T-helper 1 cell treated with Interleukin-12 subunit alpha and Interleukin-12 subunit beta and Interleukin-4 antibody, amounts not matched to agents 30 μg/mL and 1 μg/mL, for 36 hours (primary cell): ENCODE measurements at regions not wholly inside any gene's neighbourhood (a gene's known extent, or its start where the extent isn't known, plus 50 kb on each side); places are given as distances from the start of the nearest gene placed in this dataset.
"Not testable (repeated sequence)": the region's sequence is repeated elsewhere in the genome, so short reads cannot be mapped to it uniquely, and the experiment has no call there.

Source experiments
- H3K27ac Mint-ChIP-seq: one replicate; pipeline ENCODE4 v1.8.0; 2021; ENCODE audit warnings: mild to moderate bottlenecking, mixed read lengths
- H3K27me3 Mint-ChIP-seq: one replicate; pipeline ENCODE4 v1.8.0; 2021; ENCODE audit warnings: low read depth, mixed read lengths
- H3K36me3 Mint-ChIP-seq: one replicate; pipeline ENCODE4 v1.8.0; 2021; ENCODE audit warnings: low read depth, mixed read lengths
- H3K4me1 Mint-ChIP-seq: one replicate; pipeline ENCODE4 v1.8.0; 2021; ENCODE audit warnings: low read depth, mixed read lengths
- H3K4me3 Mint-ChIP-seq: one replicate; pipeline ENCODE4 v1.8.0; 2021; ENCODE audit warnings: mild to moderate bottlenecking, moderate library complexity, mixed read lengths
- H3K9me3 Mint-ChIP-seq: one replicate; pipeline ENCODE4 v1.8.0; 2021; ENCODE audit warnings: mixed read lengths

- not testable (repeated sequence) for H3K27me3 Mint-ChIP-seq, H3K27ac Mint-ChIP-seq, H3K9me3 Mint-ChIP-seq, H3K4me3 Mint-ChIP-seq, H3K4me1 Mint-ChIP-seq, H3K36me3 Mint-ChIP-seq
These were observed 120.7 kb upstream of the ZNF469 start for GRCh38 chr16:88261814-88262605.

- not testable (repeated sequence) for H3K36me3 Mint-ChIP-seq, H3K4me3 Mint-ChIP-seq, H3K27ac Mint-ChIP-seq, H3K4me1 Mint-ChIP-seq, H3K9me3 Mint-ChIP-seq, H3K27me3 Mint-ChIP-seq
These were observed 119.7 kb upstream of the ZNF469 start for GRCh38 chr16:88262858-88263563.

- H3K36me3 Mint-ChIP-seq, H3K27ac Mint-ChIP-seq, H3K4me1 Mint-ChIP-seq, H3K9me3 Mint-ChIP-seq, H3K27me3 Mint-ChIP-seq, H3K4me3 Mint-ChIP-seq: not testable (repeated sequence)
These were observed 119.0 kb upstream of the ZNF469 start for GRCh38 chr16:88263681-88264287.

GRCh38 chr16:88264641-88265285 lies 118.0 kb upstream of the ZNF469 start:
- Mint-ChIP-seq H3K9me3 (no peaks in the 10 kb centered on the region), H3K27me3 (peaks cover 5% of the 10 kb centered on the region), H3K4me1 (no peaks in the 10 kb centered on the region), H3K4me3 (no peak overlapping the region), H3K27ac (no peak overlapping the region), H3K36me3 (no peaks in the 10 kb centered on the region)

- H3K27ac Mint-ChIP-seq, H3K9me3 Mint-ChIP-seq, H3K4me3 Mint-ChIP-seq, H3K27me3 Mint-ChIP-seq, H3K4me1 Mint-ChIP-seq, H3K36me3 Mint-ChIP-seq: not testable (repeated sequence)
These were observed 117.3 kb upstream of the ZNF469 start for GRCh38 chr16:88265286-88265938.

GRCh38 chr16:88266036-88266435 lies 116.7 kb upstream of the ZNF469 start:
- H3K9me3 Mint-ChIP-seq, H3K27me3 Mint-ChIP-seq, H3K36me3 Mint-ChIP-seq, H3K4me1 Mint-ChIP-seq, H3K27ac Mint-ChIP-seq, H3K4me3 Mint-ChIP-seq: not testable (repeated sequence)

GRCh38 chr16:88266935-88267551 lies 115.7 kb upstream of the ZNF469 start:
- H3K27me3 Mint-ChIP-seq, H3K27ac Mint-ChIP-seq, H3K9me3 Mint-ChIP-seq, H3K4me3 Mint-ChIP-seq, H3K4me1 Mint-ChIP-seq, H3K36me3 Mint-ChIP-seq: not testable (repeated sequence)

- H3K27ac Mint-ChIP-seq, H3K36me3 Mint-ChIP-seq, H3K4me3 Mint-ChIP-seq, H3K9me3 Mint-ChIP-seq, H3K4me1 Mint-ChIP-seq, H3K27me3 Mint-ChIP-seq: not testable (repeated sequence)
These were observed 114.4 kb upstream of the ZNF469 start for GRCh38 chr16:88268186-88268970.

- not testable (repeated sequence) for H3K4me3 Mint-ChIP-seq, H3K36me3 Mint-ChIP-seq, H3K27me3 Mint-ChIP-seq, H3K9me3 Mint-ChIP-seq, H3K4me1 Mint-ChIP-seq, H3K27ac Mint-ChIP-seq
These were observed 112.5 kb upstream of the ZNF469 start for GRCh38 chr16:88270171-88270790.

GRCh38 chr16:88271296-88271695 lies 111.5 kb upstream of the ZNF469 start:
- H3K36me3 Mint-ChIP-seq, H3K27ac Mint-ChIP-seq, H3K27me3 Mint-ChIP-seq: not testable (repeated sequence)

GRCh38 chr16:88271776-88272175 lies 111.0 kb upstream of the ZNF469 start:
- not testable (repeated sequence) for H3K4me1 Mint-ChIP-seq, H3K27me3 Mint-ChIP-seq, H3K9me3 Mint-ChIP-seq, H3K4me3 Mint-ChIP-seq, H3K27ac Mint-ChIP-seq, H3K36me3 Mint-ChIP-seq

More at GRCh38 chr16:88271296-88271695, 111.5 kb upstream of the ZNF469 start:
- not testable (repeated sequence) for H3K4me3 Mint-ChIP-seq, H3K4me1 Mint-ChIP-seq, H3K9me3 Mint-ChIP-seq

GRCh38 chr16:88272437-88272836 lies 110.3 kb upstream of the ZNF469 start:
- H3K27me3 Mint-ChIP-seq, H3K36me3 Mint-ChIP-seq: not testable (repeated sequence)

GRCh38 chr16:88274126-88274750 lies 108.5 kb upstream of the ZNF469 start:
- not testable (repeated sequence) for H3K27ac Mint-ChIP-seq, H3K4me1 Mint-ChIP-seq, H3K36me3 Mint-ChIP-seq, H3K4me3 Mint-ChIP-seq, H3K9me3 Mint-ChIP-seq, H3K27me3 Mint-ChIP-seq

More at GRCh38 chr16:88272437-88272836, 110.3 kb upstream of the ZNF469 start:
- not testable (repeated sequence) for H3K27ac Mint-ChIP-seq, H3K4me1 Mint-ChIP-seq, H3K4me3 Mint-ChIP-seq, H3K9me3 Mint-ChIP-seq
